ENCODE measurements at regions not wholly inside any gene's neighbourhood (a gene's known extent, or its start where the extent isn't known, plus 50 kb on each side); places are given as distances from the start of the nearest gene placed in this dataset.

DNA sequence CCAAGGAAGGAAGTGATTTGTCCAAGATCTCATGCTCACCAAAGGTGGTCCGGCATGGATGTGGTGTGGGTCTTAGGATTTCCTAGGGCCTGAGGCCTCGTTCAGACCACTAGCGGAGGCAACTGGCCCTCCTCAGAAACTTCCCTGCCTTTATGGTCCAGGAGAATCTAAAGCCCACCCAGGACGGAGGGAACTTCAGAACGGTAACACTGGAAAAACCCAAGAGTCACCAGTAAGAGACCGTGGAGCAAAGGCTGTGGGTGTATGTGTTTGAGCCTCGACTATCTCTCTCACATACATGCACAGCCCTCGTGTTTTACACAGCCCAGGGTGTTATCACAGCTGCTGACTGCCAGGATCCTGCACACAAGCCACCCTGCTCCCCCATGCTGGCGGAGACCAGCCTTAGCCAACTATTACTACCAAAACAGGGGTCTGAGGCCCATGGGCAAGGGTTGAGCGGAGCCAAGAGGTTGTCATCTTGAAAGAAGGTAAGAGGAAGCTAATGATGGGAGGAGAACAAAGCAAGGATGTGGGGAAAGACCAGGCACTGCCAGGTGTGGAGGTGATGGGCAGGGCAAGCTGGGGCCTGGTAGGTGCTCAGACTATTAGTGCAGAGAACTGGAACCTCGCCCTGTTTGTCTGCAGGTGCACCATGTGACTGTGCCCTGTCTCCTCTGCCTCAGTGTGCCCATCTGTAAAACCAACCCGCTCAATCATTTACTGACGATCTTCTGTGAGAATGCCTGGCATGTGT lies 170.2 kb upstream of the ZMIZ1 start:
- no peak for DNase-seq (ENCODE audit: low read depth, low spot score)
- TF ChIP-seq POLR2AphosphoS5 (IDR thresholded peaks at IDR 0.05; ENCODE audit: borderline replicate concordance, low read depth, low read length) (no peak), FOXP2 (optimal IDR thresholded peaks at IDR 0.05; ENCODE audit: control extremely low read depth, extremely low read length, insufficient read depth) (no peak), EZH2 (IDR thresholded peaks at IDR 0.05) (no peak)
- H3K9ac ChIP-seq (ENCODE audit: insufficient read length) = no peak overlapping the region
- H3K4me3 ChIP-seq = no peak overlapping the region
- H3K36me3 ChIP-seq (ENCODE audit: insufficient read depth, low read length) = no peaks in the 10 kb centered on the region
- no peaks in the 10 kb centered on the region for H3K9me3 ChIP-seq (ENCODE audit: low read depth, low read length)
- no peak overlapping the region for H3K27ac ChIP-seq

DNA sequence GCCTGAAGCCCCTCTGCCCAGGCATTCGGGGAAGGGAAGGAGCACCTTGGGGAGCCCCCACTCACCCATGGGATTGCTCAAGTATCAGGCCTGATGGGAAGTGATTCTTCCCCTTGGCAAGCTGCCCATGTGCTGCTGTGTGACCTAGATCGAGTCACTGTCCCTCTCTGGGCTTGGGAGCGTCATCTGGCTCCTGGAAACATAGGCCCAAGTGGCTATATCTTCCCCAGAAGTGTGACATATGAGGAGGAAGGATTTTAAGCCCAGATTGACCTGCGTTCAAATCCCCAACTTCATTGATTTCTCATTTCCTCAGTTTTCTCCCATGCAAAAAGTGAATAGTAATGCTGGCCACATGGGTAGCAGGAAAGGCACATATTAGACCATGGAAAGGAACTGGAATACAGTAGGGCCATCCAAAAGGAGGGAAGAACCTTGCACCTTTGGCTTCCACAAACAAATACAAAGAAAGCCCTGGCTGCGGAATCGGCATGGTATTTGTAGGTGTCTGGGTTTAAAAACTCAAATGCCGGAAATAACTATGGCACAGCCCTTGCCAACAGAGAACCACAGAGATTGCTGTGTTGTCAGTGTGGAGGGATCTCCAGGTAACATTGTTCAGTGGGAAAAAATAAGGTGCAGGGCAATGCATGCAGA lies 169.5 kb upstream of the ZMIZ1 start:
- no peak for DNase-seq (ENCODE audit: low read depth, low spot score)

DNA sequence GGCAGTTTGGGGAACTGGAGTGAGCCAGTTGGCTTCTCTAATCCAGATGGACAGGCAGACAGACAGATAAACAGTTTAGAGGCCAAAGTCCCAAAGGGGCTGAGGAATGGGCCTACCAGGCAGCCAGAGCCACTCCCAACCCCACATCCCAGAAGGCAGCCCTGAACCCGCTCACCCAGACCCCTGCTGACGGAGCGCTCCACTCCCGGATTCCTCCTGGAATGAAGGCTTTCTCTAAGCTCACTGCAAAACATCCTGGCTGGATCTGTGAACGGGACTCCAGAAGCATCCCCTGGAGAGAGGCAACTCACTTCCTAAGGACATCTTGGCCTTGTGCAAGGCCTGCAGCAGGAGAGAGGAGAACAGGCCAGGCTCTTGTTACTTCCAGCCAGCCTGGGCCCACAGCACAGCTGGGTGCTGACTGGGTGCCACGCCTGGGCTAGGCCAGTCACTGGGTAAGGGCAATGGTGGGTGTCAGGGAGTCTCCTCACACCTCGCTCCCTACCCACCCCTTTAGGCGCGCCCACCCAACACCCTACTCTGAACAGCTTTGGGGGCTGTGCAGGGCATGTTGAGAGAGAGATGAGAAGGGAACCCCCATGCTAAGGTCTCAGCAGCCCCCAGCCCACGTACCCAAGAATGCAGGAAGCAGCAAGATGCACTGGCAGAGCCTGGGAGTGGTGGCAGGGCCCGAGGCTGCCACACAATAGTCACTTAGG lies 168.6 kb upstream of the ZMIZ1 start:
- H3K27ac ChIP-seq = no peak overlapping the region
- no peaks in the 10 kb centered on the region for H3K9me3 ChIP-seq (ENCODE audit: low read depth, low read length)
- no peak for DNase-seq (ENCODE audit: low read depth, low spot score)
- TF ChIP-seq FOXP2 (optimal IDR thresholded peaks at IDR 0.05; ENCODE audit: control extremely low read depth, extremely low read length, insufficient read depth) (no peak), EZH2 (IDR thresholded peaks at IDR 0.05) (no peak), POLR2AphosphoS5 (IDR thresholded peaks at IDR 0.05; ENCODE audit: borderline replicate concordance, low read depth, low read length) (no peak)
- no peaks in the 10 kb centered on the region for H3K36me3 ChIP-seq (ENCODE audit: insufficient read depth, low read length)
- no peak overlapping the region for H3K4me3 ChIP-seq
- H3K9ac ChIP-seq (ENCODE audit: insufficient read length) = no peak overlapping the region

More for the DNA sequence above, 169.5 kb upstream of the ZMIZ1 start:
- H3K4me3 ChIP-seq = no peak overlapping the region
- no peak overlapping the region for H3K27ac ChIP-seq
- TF ChIP-seq POLR2AphosphoS5 (IDR thresholded peaks at IDR 0.05; ENCODE audit: borderline replicate concordance, low read depth, low read length) = no peak
- no peak for TF ChIP-seq FOXP2 (optimal IDR thresholded peaks at IDR 0.05; ENCODE audit: control extremely low read depth, extremely low read length, insufficient read depth)
- TF ChIP-seq EZH2 (IDR thresholded peaks at IDR 0.05) = no peak
- no peaks in the 10 kb centered on the region for H3K36me3 ChIP-seq (ENCODE audit: insufficient read depth, low read length)
- H3K9me3 ChIP-seq (ENCODE audit: low read depth, low read length) = no peaks in the 10 kb centered on the region
- H3K9ac ChIP-seq (ENCODE audit: insufficient read length) = no peak overlapping the region

DNA sequence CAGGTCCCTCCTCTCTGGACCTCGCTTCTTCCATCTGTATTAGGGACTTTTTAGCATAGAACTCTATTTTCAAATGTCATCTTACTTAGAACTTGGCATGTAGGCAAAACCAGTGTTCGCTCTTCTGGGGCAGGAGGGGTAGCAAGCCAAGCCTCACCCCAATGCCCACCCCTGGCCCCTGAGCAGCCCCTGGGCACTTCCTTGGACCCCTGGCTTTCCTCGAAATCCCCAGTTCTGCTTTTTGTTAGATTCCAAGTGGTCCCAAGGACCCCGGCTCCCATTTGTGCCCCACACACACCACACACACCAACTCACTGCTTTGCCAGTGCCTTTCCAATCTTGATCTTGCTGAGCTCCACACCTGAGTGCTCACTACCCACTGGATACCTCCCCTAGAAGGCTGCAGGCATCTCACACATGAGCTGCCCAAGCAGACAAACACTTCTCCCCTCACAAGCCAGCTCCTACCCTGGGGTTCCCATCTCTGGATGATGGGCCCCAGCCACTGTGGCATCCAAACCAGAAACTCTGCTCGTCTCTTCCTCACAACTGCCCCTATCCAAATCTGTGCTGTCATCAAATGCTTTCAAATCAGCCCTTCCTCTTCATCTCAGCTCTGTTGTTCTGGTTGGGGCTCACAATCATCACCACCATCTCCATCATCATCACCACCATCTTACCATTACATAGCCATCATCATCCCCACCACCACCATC lies 167.9 kb upstream of the ZMIZ1 start:
- no peak overlapping the region for H3K4me3 ChIP-seq
- no peak for DNase-seq (ENCODE audit: low read depth, low spot score)
- H3K36me3 ChIP-seq (ENCODE audit: insufficient read depth, low read length) = no peaks in the 10 kb centered on the region
- H3K9me3 ChIP-seq (ENCODE audit: low read depth, low read length) = no peaks in the 10 kb centered on the region
- no peak for TF ChIP-seq FOXP2 (optimal IDR thresholded peaks at IDR 0.05; ENCODE audit: control extremely low read depth, extremely low read length, insufficient read depth)
- TF ChIP-seq POLR2AphosphoS5 (IDR thresholded peaks at IDR 0.05; ENCODE audit: borderline replicate concordance, low read depth, low read length) = no peak
- no peak for TF ChIP-seq EZH2 (IDR thresholded peaks at IDR 0.05)
- no peak overlapping the region for H3K9ac ChIP-seq (ENCODE audit: insufficient read length)
- no peak overlapping the region for H3K27ac ChIP-seq

DNA sequence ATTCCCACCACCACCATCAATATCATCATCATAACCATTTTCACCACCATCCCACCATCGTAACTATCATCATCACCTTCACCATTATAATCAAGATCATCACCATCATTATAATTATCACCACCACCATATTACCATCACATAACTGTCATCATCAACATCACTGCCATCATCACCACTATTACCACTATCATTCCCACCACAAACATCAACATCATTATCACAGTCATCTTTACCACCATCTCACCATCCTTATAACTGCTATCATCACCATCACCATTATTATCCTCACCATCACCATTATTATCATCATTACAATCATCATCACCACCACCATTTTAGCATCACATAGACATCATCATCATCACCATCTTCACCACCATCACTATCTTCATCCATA lies 167.1 kb upstream of the ZMIZ1 start:
- no peaks in the 10 kb centered on the region for H3K36me3 ChIP-seq (ENCODE audit: insufficient read depth, low read length)
- H3K27ac ChIP-seq = no peak overlapping the region
- no peak overlapping the region for H3K4me3 ChIP-seq
- no peak overlapping the region for H3K9ac ChIP-seq (ENCODE audit: insufficient read length)
- DNase-seq (ENCODE audit: low read depth, low spot score) = no peak
- H3K9me3 ChIP-seq (ENCODE audit: low read depth, low read length) = no peaks in the 10 kb centered on the region
- TF ChIP-seq FOXP2 (optimal IDR thresholded peaks at IDR 0.05; ENCODE audit: control extremely low read depth, extremely low read length, insufficient read depth) = no peak
- no peak for TF ChIP-seq POLR2AphosphoS5 (IDR thresholded peaks at IDR 0.05; ENCODE audit: borderline replicate concordance, low read depth, low read length)
- no peak for TF ChIP-seq EZH2 (IDR thresholded peaks at IDR 0.05)

DNA sequence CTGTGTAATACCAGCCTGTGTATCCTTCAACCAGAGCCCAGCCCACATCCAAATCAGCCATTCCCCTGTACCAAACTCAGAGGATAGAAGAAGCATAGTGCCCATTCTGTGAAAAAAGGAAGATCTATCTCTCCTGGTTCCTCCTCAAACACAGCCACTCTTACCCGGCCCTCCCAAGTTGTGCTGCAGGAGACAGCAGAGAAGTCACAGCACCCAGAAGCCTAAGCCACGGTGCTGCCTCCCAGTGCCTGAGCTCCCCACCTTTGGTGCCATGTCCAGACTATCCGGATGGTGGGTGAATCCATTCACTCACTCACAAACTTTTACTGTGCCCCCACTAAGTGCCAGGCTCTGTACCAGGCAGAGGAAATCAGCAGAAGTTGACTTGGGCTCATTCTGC lies 166.0 kb upstream of the ZMIZ1 start:
- TF ChIP-seq FOXP2 (optimal IDR thresholded peaks at IDR 0.05; ENCODE audit: control extremely low read depth, extremely low read length, insufficient read depth) (no peak), POLR2AphosphoS5 (IDR thresholded peaks at IDR 0.05; ENCODE audit: borderline replicate concordance, low read depth, low read length) (no peak), EZH2 (IDR thresholded peaks at IDR 0.05) (no peak)
- Histone ChIP-seq H3K4me3 (no peak overlapping the region), H3K36me3 (ENCODE audit: insufficient read depth, low read length) (no peaks in the 10 kb centered on the region), H3K9me3 (ENCODE audit: low read depth, low read length) (no peaks in the 10 kb centered on the region), H3K27ac (no peak overlapping the region), H3K9ac (ENCODE audit: insufficient read length) (no peak overlapping the region)
- DNase-seq (ENCODE audit: low read depth, low spot score) = no peak

DNA sequence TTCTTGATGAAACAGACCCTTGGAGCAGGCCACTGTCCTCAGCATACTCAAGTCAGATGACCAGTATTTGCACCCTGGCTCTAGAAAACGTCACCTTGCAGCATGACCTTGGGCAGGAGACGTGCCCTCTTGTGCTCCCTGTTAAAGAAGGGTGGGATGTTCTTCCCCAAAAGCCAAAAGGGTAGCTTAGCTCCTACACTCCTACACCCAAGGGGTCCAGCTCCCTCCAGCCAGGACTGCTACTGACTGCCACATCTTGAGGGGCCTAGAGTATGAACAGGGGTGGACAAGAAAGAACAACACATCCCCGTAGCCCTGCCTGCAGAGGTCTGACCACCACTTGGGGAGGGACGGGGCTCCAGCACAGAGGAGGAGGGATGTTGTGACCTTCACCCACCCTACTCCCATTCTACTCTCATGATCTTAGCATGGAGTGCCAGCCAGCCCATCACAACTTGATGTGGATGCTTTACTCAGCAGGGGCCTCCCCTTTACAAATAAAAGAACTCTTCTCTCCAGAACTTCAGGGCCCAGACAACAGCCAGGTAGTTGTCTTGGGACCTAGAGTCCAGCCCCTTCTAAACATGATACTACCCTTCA lies 165.3 kb upstream of the ZMIZ1 start:
- Histone ChIP-seq H3K36me3 (ENCODE audit: insufficient read depth, low read length) (no peaks in the 10 kb centered on the region), H3K4me3 (no peak overlapping the region), H3K9ac (ENCODE audit: insufficient read length) (no peak overlapping the region), H3K27ac (no peak overlapping the region), H3K9me3 (ENCODE audit: low read depth, low read length) (no peaks in the 10 kb centered on the region)
- no peak for DNase-seq (ENCODE audit: low read depth, low spot score)
- TF ChIP-seq POLR2AphosphoS5 (IDR thresholded peaks at IDR 0.05; ENCODE audit: borderline replicate concordance, low read depth, low read length) (no peak), FOXP2 (optimal IDR thresholded peaks at IDR 0.05; ENCODE audit: control extremely low read depth, extremely low read length, insufficient read depth) (no peak), EZH2 (IDR thresholded peaks at IDR 0.05) (no peak)

Measured in SK-N-MC (cell line).